GM12878 (cell line): ENCODE measurements at regions not wholly inside any gene's neighbourhood (a gene's known extent, or its start where the extent isn't known, plus 50 kb on each side); places are given as distances from the start of the nearest gene placed in this dataset.

Source experiments
- ATF3 ChIP-seq: IDR thresholded peaks from 2 replicates; pipeline ENCODE4 v1.6.1; 2011; ENCODE audit warnings: low read depth, mild to moderate bottlenecking, low read length, moderate library complexity, borderline replicate concordance; ENCODE audit errors: extremely low read depth
- BCL3 ChIP-seq: IDR thresholded peaks from 2 replicates; pipeline ENCODE4 v1.6.1; 2011; ENCODE audit warnings: borderline replicate concordance, low read depth, mild to moderate bottlenecking, moderate library complexity, low read length; ENCODE audit not compliant: insufficient read depth, poor library complexity, severe bottlenecking
- CEBPZ ChIP-seq: fragments of 150-350 bp; IDR thresholded peaks from 2 replicates; pipeline ENCODE4 v1.6.1; 2016; ENCODE audit warnings: low read depth, low read length
- ELK1 ChIP-seq: IDR thresholded peaks from 2 replicates; pipeline ENCODE4 v1.6.1; 2012; ENCODE audit warnings: low read depth, low read length, improper control_type of control experiment
- EZH2 ChIP-seq: IDR thresholded peaks from 2 replicates; pipeline ENCODE4 v1.6.1; 2012; ENCODE audit warnings: low read depth, mild to moderate bottlenecking, control low read depth, inconsistent platforms, low read length, borderline replicate concordance; ENCODE audit not compliant: control insufficient read depth
- HDAC2 ChIP-seq: fragments of 200-600 bp; sonication (generic); IDR thresholded peaks from 2 replicates; pipeline ENCODE4 v1.6.1; 2017
- IRF3 ChIP-seq: fragments of 450-650 bp; IDR thresholded peaks from 2 replicates; pipeline ENCODE4 v1.6.1; 2014; ENCODE audit warnings: mild to moderate bottlenecking
- MLLT1 ChIP-seq: fragments of 450-650 bp; IDR thresholded peaks from 2 replicates; pipeline ENCODE4 v1.6.1; 2016; ENCODE audit warnings: mild to moderate bottlenecking
- SRF ChIP-seq, 2 experiments: IDR thresholded peaks; 2 replicates each; pipeline ENCODE4 v1.6.1; 2011; ENCODE audit warnings: low read depth in 2 of 2, low read length in 2 of 2, mild to moderate bottlenecking in 1 of 2, moderate library complexity in 1 of 2

- TF ChIP-seq IRF3, result no peak
- TF ChIP-seq SRF (IDR thresholded peaks at IDR 0.05; ENCODE audit: low read depth in 2 of 2, low read length in 2 of 2), result no peak
- TF ChIP-seq MLLT1, result no peak
- TF ChIP-seq EZH2, result no peak
- TF ChIP-seq BCL3, result no peak
- TF ChIP-seq HDAC2, result no peak
- no peak for TF ChIP-seq ATF3
- no peak for TF ChIP-seq ELK1
- no peak for TF ChIP-seq CEBPZ
Observed at GRCh38 chr19:30890033-30890432, 459.2 kb downstream of the TSHZ3 start (continued).
